Left ventricle myocardium inferior (tissue), 1 donor: ENCODE measurements at regions not wholly inside any gene's neighbourhood (a gene's known extent, or its start where the extent isn't known, plus 50 kb on each side); places are given as distances from the start of the nearest gene placed in this dataset.
"Not testable (repeated sequence)": the region's sequence is repeated elsewhere in the genome, so short reads cannot be mapped to it uniquely, and the experiment has no call there.

Experiments used
- DNase-seq: peaks from one replicate; pipeline ENCODE4 v3.0.0-alpha.2; 2020
- H3K27ac ChIP-seq: fragments of 200-600 bp; replicated peaks from 2 replicates; pipeline ENCODE4 v1.8.0; 2021
- H3K27me3 ChIP-seq: fragments of 200-600 bp; 2 replicates; pipeline ENCODE4 v1.8.0; 2021; ENCODE audit warnings: low read depth
- H3K36me3 ChIP-seq: fragments of 200-600 bp; 2 replicates; pipeline ENCODE4 v1.8.0; 2021
- H3K4me1 ChIP-seq: fragments of 200-600 bp; 2 replicates; pipeline ENCODE4 v1.8.0; 2021
- H3K4me3 ChIP-seq: fragments of 200-600 bp; 2 replicates; pipeline ENCODE4 v1.8.0; 2021; ENCODE audit warnings: mild to moderate bottlenecking, moderate library complexity
- H3K9me3 ChIP-seq: fragments of 200-600 bp; replicated peaks from 2 replicates; pipeline ENCODE4 v1.8.0; 2021
- CTCF ChIP-seq: fragments of 200-600 bp; IDR thresholded peaks from 2 replicates; pipeline ENCODE4 v1.8.0; 2021; ENCODE audit warnings: antibody characterized with exemption, mild to moderate bottlenecking, borderline replicate concordance
- intact Hi-C: fragments of 100-400 bp; cut with micrococcal nuclease; formaldehyde crosslinking; loops from one replicate; pipeline ENCODE4 v1.11.0; 2022
- donor health status: DM: no; HTN: yes; CAD: no; lungs with severe emphysema.

GRCh38 chr6:133092199-133092598, 149.0 kb upstream of the EYA4 start:
- intact Hi-C loops: no loop called here
- no peak for TF ChIP-seq CTCF

GRCh38 chr6:133092771-133093170, 148.4 kb upstream of the EYA4 start:
- DNase-seq: no peak
- Histone ChIP-seq H3K27me3 (no peaks in the 10 kb centered on the region), H3K9me3 (no peaks in the 10 kb centered on the region), H3K36me3 (no peaks in the 10 kb centered on the region), H3K4me1 (no peaks in the 10 kb centered on the region), H3K4me3 (no peak overlapping the region), H3K27ac (no peak overlapping the region)
- intact Hi-C loops: no loop called here
- TF ChIP-seq CTCF: no peak

More at GRCh38 chr6:133092199-133092598, 149.0 kb upstream of the EYA4 start:
- Histone ChIP-seq H3K27me3 (no peaks in the 10 kb centered on the region), H3K36me3 (no peaks in the 10 kb centered on the region), H3K4me3 (no peak overlapping the region), H3K27ac (no peak overlapping the region), H3K4me1 (no peaks in the 10 kb centered on the region), H3K9me3 (no peaks in the 10 kb centered on the region)
- no peak for DNase-seq

- H3K27me3 ChIP-seq, DNase-seq, H3K4me1 ChIP-seq, H3K4me3 ChIP-seq, H3K9me3 ChIP-seq, intact Hi-C loops, H3K36me3 ChIP-seq, H3K27ac ChIP-seq: not testable (repeated sequence)
Observed at GRCh38 chr6:133093211-133093610, 147.9 kb upstream of the EYA4 start.

- no peak overlapping the region for H3K4me3 ChIP-seq
- H3K36me3 ChIP-seq: no peaks in the 10 kb centered on the region
- intact Hi-C loops: no loop called here
- no peak overlapping the region for H3K27ac ChIP-seq
- no peaks in the 10 kb centered on the region for H3K4me1 ChIP-seq
- no peak for DNase-seq
- H3K9me3 ChIP-seq: no peaks in the 10 kb centered on the region
- TF ChIP-seq CTCF: no peak
- H3K27me3 ChIP-seq: no peaks in the 10 kb centered on the region
Observed at GRCh38 chr6:133093956-133094355, 147.2 kb upstream of the EYA4 start.

GRCh38 chr6:133097208-133097607, 143.9 kb upstream of the EYA4 start:
- Histone ChIP-seq H3K36me3 (no peaks in the 10 kb centered on the region), H3K27me3 (no peaks in the 10 kb centered on the region), H3K4me3 (no peak overlapping the region), H3K4me1 (peaks cover 11% of the 10 kb centered on the region), H3K27ac (no peak overlapping the region), H3K9me3 (no peaks in the 10 kb centered on the region)
- intact Hi-C loops: no loop called here
- TF ChIP-seq CTCF: no peak
- DNase-seq: no peak

GRCh38 chr6:133099573-133099972, 141.6 kb upstream of the EYA4 start:
- no peak for DNase-seq
- Histone ChIP-seq H3K27ac (no peak overlapping the region), H3K36me3 (no peaks in the 10 kb centered on the region), H3K4me3 (no peak overlapping the region), H3K4me1 (peaks cover 11% of the 10 kb centered on the region), H3K27me3 (no peaks in the 10 kb centered on the region), H3K9me3 (no peaks in the 10 kb centered on the region)
- intact Hi-C loops: no loop called here
- TF ChIP-seq CTCF: no peak
